ENCODE measurements at regions not wholly inside any gene's neighbourhood (a gene's known extent, or its start where the extent isn't known, plus 50 kb on each side); places are given as distances from the start of the nearest gene placed in this dataset.

DNA sequence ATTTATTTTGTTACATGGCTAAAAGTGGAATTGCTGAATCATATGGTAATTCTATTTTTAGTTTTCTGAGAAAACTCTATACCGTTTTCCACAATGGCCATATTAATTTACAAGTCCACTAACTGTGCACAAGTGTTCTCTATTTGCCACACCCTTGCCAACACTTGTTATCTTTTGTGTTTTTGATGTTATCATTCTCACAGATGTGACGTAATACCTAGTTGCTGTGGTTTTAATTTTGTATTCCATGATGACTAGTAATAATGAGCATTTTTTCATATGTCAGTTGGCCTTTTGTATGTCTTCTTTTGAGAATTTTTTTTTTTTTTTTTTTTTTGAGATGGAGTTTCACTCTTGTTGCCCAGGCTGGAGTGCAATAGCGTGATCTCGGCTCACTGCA lies 164.2 kb upstream of the SPANXN4 start:
- TF ChIP-seq EZH2phosphoT487 (IDR thresholded peaks at IDR 0.05): no peak
- no peak for TF ChIP-seq CTCF (IDR thresholded peaks at IDR 0.05)
